ENCODE measurements at regions not wholly inside any gene's neighbourhood (a gene's known extent, or its start where the extent isn't known, plus 50 kb on each side); places are given as distances from the start of the nearest gene placed in this dataset.
"Not testable (repeated sequence)": the region's sequence is repeated elsewhere in the genome, so short reads cannot be mapped to it uniquely, and the experiment has no call there.

DNA sequence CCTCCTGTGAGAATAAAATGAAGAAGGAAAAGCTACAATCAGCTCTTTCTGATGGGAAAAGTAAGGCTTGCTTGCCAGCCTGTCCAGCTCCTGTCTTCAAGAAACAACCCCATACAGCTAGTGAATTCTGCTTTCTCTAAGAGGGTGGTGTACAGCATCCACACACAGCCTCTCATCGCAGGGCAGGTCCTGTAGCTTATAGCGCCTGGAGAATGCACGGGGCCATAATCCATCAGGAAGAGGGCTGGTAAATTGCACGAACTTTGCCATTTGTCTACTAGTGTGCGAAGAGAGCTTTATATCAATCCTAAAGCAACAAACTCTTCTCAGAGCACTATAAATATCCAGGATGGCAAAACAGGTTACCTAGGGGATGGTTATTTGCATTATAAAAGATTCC, 83.3 kb upstream of the SAMSN1 start:
- no peaks in the 10 kb centered on the region for H3K9me3 ChIP-seq
- H3K4me1 ChIP-seq: no peaks in the 10 kb centered on the region
- H3K27ac ChIP-seq: no peak overlapping the region
- no peak overlapping the region for H3K4me3 ChIP-seq
- H3K27me3 ChIP-seq: no peaks in the 10 kb centered on the region
- DNase-seq: no peak
- TF ChIP-seq, protein P1, sequence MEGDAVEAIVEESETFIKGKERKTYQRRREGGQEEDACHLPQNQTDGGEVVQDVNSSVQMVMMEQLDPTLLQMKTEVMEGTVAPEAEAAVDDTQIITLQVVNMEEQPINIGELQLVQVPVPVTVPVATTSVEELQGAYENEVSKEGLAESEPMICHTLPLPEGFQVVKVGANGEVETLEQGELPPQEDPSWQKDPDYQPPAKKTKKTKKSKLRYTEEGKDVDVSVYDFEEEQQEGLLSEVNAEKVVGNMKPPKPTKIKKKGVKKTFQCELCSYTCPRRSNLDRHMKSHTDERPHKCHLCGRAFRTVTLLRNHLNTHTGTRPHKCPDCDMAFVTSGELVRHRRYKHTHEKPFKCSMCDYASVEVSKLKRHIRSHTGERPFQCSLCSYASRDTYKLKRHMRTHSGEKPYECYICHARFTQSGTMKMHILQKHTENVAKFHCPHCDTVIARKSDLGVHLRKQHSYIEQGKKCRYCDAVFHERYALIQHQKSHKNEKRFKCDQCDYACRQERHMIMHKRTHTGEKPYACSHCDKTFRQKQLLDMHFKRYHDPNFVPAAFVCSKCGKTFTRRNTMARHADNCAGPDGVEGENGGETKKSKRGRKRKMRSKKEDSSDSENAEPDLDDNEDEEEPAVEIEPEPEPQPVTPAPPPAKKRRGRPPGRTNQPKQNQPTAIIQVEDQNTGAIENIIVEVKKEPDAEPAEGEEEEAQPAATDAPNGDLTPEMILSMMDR (IDR thresholded peaks at IDR 0.05): no peak
- no peak overlapping the region for H3K9ac ChIP-seq (ENCODE audit: low read depth in 2 of 2, low read length in 2 of 2)
- H3K36me3 ChIP-seq: no peaks in the 10 kb centered on the region
- intact Hi-C loops (cut with DNase I): no loop called here

DNA sequence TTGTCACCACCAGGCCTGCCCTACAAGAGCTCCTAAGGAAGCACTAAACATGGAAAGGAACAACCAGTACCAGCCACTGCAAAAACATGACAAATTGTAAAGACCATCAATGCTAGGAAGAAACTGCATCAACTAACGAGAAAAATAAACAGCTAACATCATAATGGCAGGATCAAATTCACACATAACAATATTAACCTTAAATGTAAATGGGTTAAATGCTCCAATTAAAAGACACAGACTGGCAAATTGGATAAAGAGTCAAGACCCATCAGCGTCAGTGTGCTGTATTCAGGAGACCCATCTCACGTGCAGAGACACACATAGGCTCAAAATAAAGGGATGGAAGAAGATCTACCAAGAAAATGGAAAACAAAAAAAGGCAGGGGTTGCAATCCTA, 77.0 kb upstream of the SAMSN1 start:
- H3K4me3 ChIP-seq; H3K9me3 ChIP-seq; H3K9ac ChIP-seq (ENCODE audit: low read depth in 2 of 2, low read length in 2 of 2); H3K36me3 ChIP-seq; H3K27ac ChIP-seq; DNase-seq; H3K4me1 ChIP-seq; intact Hi-C loops (cut with DNase I); H3K27me3 ChIP-seq: not testable (repeated sequence)

DNA sequence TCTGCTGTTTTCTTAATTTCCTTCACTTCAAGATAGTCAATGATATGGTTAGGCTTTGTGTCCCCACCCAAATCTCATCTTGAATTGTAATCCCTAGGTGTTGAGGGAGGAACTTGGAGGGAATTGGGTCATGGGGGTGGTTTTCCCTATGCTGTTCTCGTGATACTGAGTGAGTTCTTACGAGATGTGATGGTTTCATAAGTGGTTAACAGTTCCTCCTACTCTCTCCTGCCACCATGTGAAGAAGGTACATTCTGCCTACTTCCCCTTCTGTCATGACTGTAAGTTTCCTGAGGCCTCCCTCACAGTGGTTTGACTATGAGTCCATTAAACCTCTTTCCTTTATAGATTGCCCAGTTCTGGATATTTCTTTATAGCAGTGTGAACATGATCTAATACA, 74.0 kb upstream of the SAMSN1 start:
- Histone ChIP-seq H3K4me1 (no peaks in the 10 kb centered on the region), H3K36me3 (no peaks in the 10 kb centered on the region), H3K9ac (ENCODE audit: low read depth in 2 of 2, low read length in 2 of 2) (no peak overlapping the region), H3K4me3 (no peak overlapping the region), H3K27me3 (no peaks in the 10 kb centered on the region), H3K27ac (no peak overlapping the region), H3K9me3 (no peaks in the 10 kb centered on the region)
- TF ChIP-seq, protein P1 (IDR thresholded peaks at IDR 0.05): no peak
- intact Hi-C loops (cut with DNase I): no loop called here
- no peak for DNase-seq

GRCh38 chr21:14617871-14618270, 71.8 kb upstream of the SAMSN1 start:
- intact Hi-C loops (cut with DNase I): no loop called here
- no peak overlapping the region for H3K4me3 ChIP-seq
- TF ChIP-seq, protein P1 (IDR thresholded peaks at IDR 0.05): no peak
- no peaks in the 10 kb centered on the region for H3K9me3 ChIP-seq
- no peaks in the 10 kb centered on the region for H3K27me3 ChIP-seq
- no peak for DNase-seq
- H3K9ac ChIP-seq (ENCODE audit: low read depth in 2 of 2, low read length in 2 of 2): no peak overlapping the region
- no peak overlapping the region for H3K27ac ChIP-seq
- no peaks in the 10 kb centered on the region for H3K36me3 ChIP-seq
- no peaks in the 10 kb centered on the region for H3K4me1 ChIP-seq

DNA sequence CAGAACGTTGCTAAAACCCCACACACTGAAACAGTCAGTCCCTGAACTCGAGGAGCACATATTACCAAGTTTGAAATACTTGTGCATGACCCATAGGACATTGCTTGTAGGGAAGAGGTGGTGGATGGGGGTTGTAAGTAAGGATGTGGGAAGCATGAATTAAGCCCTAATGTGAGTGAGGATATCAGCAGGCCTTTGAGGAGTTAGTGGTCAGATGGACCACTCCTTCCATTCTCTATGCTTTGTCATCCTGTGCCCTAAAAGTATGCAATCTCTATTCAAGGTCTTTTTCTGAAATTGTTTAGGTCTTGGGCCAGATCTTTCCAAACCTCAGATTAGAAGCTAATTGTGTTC, 70.9 kb upstream of the SAMSN1 start:
- Histone ChIP-seq H3K4me3 (no peak overlapping the region), H3K36me3 (no peaks in the 10 kb centered on the region), H3K27ac (no peak overlapping the region), H3K4me1 (no peaks in the 10 kb centered on the region), H3K9ac (ENCODE audit: low read depth in 2 of 2, low read length in 2 of 2) (no peak overlapping the region), H3K9me3 (no peaks in the 10 kb centered on the region), H3K27me3 (no peaks in the 10 kb centered on the region)
- TF ChIP-seq, protein P1 (IDR thresholded peaks at IDR 0.05): no peak
- DNase-seq: no peak
- intact Hi-C loops (cut with DNase I): no loop called here

- Histone ChIP-seq H3K9me3 (no peaks in the 10 kb centered on the region), H3K4me1 (no peaks in the 10 kb centered on the region), H3K36me3 (no peaks in the 10 kb centered on the region), H3K27ac (no peak overlapping the region), H3K9ac (ENCODE audit: low read depth in 2 of 2, low read length in 2 of 2) (no peak overlapping the region), H3K4me3 (no peak overlapping the region), H3K27me3 (no peaks in the 10 kb centered on the region)
- DNase-seq: no peak
- intact Hi-C loops (cut with DNase I): no loop called here
- TF ChIP-seq, protein P1 (IDR thresholded peaks at IDR 0.05): no peak
These were observed 70.4 kb upstream of the SAMSN1 start for GRCh38 chr21:14616380-14617039.

Data from colonic mucosa (tissue), 4 donors.